ENCODE measurements at regions not wholly inside any gene's neighbourhood (a gene's known extent, or its start where the extent isn't known, plus 50 kb on each side); places are given as distances from the start of the nearest gene placed in this dataset.

GRCh38 chr12:46461907-46462640 is 89.5 kb upstream of the SLC38A2 start:
- no peak for DNase-seq

- no peak for DNase-seq
Observed at GRCh38 chr12:46461459-46461858, 88.9 kb upstream of the SLC38A2 start.

GRCh38 chr12:46460682-46461210 is 88.2 kb upstream of the SLC38A2 start:
- DNase-seq, result no peak

- no peak for DNase-seq
Observed at GRCh38 chr12:46459861-46460545, 87.4 kb upstream of the SLC38A2 start.

- DNase-seq, result no peak
Observed at GRCh38 chr12:46459111-46459510, 86.5 kb upstream of the SLC38A2 start.

- DNase-seq, result no peak
Observed at GRCh38 chr12:46458500-46459102, 86.0 kb upstream of the SLC38A2 start.

GRCh38 chr12:46457958-46458357 is 85.4 kb upstream of the SLC38A2 start:
- no peak for DNase-seq

GRCh38 chr12:46456356-46457334 is 84.1 kb upstream of the SLC38A2 start:
- DNase-seq, result no peak

GRCh38 chr12:46455648-46456352 is 83.2 kb upstream of the SLC38A2 start:
- DNase-seq, result no peak

GRCh38 chr12:46454981-46455380 is 82.4 kb upstream of the SLC38A2 start:
- DNase-seq, result no peak

- DNase-seq, result no peak
Observed at GRCh38 chr12:46453428-46453827, 80.9 kb upstream of the SLC38A2 start.

- no peak for DNase-seq
Observed at GRCh38 chr12:46452776-46453175, 80.2 kb upstream of the SLC38A2 start.

GRCh38 chr12:46452061-46452615 is 79.6 kb upstream of the SLC38A2 start:
- no peak for DNase-seq

GRCh38 chr12:46451276-46452021 is 78.9 kb upstream of the SLC38A2 start:
- no peak for DNase-seq

GRCh38 chr12:46450279-46450748 is 77.7 kb upstream of the SLC38A2 start:
- DNase-seq, result no peak

- DNase-seq, result no peak
Observed at GRCh38 chr12:46449856-46450255, 77.3 kb upstream of the SLC38A2 start.

- DNase-seq, result no peak
Observed at GRCh38 chr12:46449316-46449715, 76.7 kb upstream of the SLC38A2 start.

- DNase-seq, result no peak
Observed at GRCh38 chr12:46446645-46447044, 74.1 kb upstream of the SLC38A2 start.

GRCh38 chr12:46445551-46446235 is 73.1 kb upstream of the SLC38A2 start:
- no peak for DNase-seq

- DNase-seq, result no peak
Observed at GRCh38 chr12:46445093-46445492, 72.5 kb upstream of the SLC38A2 start.
